Amygdala (tissue), 56 donors: ENCODE measurements at regions not wholly inside any gene's neighbourhood (a gene's known extent, or its start where the extent isn't known, plus 50 kb on each side); places are given as distances from the start of the nearest gene placed in this dataset.
A peak's percentile ranks its signal among the peaks of the same experiment; 100 is the strongest.

Source experiments
- DNase-seq, 56 donors: peaks; one replicate each; lab custom pipeline; 2025; lab: John Stamatoyannopoulos, UW

DNA sequence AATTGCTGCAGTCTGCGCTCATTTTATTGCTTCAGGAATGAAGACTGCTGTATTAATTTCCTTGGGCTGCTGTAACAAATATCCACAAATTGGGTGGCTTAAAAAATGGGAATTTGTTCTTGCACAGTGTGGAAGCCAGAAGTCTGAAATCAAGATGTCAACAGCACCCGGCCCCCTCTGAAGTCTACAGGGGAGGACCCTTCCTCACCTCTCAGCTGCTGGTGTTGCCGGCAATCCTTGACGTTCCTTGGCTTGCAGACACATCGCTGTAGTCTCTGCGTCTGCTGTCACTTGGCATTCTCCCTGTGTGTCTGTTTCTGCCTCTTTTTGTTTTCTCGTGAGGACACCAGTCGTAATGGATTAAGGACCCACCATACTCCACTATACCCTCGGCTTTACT lies 166.2 kb downstream of the PTPN20 start:
- no peak for DNase-seq

- no peak for DNase-seq
Observed at GRCh38 chr10:47077941-47078340, 166.7 kb downstream of the PTPN20 start.

DNA sequence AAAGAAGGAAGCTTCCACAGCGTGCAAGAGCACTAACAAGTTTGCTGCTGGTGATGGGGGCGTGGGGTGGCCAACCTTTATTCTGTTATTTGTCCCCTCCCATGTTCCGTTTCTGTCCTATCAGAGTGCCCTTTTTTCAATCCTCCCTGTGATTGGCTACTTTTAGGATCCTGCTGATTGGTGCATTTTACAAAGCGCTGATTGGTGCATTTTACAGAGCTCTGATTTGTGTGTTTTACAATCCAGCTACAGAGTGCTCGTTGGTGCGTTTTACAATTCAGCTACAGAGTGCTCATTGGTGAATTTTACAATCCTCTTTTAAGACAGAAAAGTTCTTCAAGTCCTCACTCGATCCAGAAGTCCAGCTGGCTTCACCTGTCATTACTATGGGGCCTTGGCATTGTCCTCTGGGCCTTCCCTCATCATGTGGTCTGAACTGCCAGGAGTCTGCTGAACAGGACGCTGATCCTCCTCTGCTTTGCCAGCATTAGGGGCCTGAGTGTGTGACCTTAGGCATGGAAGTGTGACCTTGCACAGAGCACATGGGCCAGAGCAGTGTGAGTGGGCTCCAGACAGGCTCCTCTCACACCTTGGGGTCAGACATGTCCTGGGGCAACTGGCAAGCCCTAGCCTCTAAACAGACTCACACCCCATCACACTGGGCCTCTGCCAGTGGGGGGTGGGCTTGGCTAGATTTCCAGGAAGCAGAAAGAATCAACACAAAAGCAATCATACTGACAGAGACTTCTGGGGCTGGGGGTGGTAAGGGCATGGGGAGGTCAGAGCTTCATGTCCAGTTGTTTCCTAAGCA lies 167.4 kb downstream of the PTPN20 start:
- no peak for DNase-seq

- DNase-seq, result no peak
Observed at GRCh38 chr10:47079204-47079580, 168.0 kb downstream of the PTPN20 start.

- DNase-seq, result no peak
Observed at GRCh38 chr10:47081264-47081663, 170.0 kb downstream of the PTPN20 start.

GRCh38 chr10:47082055-47082784 lies 171.0 kb downstream of the PTPN20 start:
- DNase-seq, result no peak

- no peak for DNase-seq
Observed at GRCh38 chr10:47087667-47088066, 176.4 kb downstream of the PTPN20 start.

DNA sequence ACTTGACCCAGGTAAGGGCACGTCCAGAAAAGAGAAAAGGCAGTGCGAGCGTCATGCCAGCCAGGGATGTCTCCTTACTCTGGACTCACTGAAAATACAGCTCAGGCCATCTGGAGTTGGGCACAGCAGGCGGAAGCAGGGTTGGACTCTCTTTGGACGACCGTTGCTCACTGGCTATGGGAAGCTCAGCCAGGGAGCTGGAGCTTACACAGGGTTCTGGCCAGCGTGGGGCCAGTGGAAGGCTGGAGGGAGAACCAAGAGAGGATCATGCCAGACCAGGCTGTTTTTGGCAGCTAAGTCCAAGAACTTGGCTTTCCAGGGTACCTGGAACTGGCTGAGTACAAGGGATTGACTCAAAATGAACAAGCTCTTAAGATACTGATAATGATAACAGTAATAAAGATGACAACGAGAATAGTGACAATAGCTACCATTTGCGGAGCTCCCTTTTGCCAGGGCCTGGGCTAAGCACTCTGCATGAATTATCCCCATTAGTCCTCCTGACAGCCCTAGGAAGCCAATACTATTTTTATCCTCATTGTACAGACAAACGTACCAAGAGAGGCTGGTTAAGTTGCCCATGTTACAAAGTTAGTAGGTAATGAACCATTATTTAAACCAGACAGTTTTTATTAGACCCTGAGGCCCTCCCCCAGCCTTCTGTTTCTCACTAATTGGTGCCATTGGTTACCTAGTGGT lies 177.6 kb downstream of the PTPN20 start:
- peak in 2 of 56 donors; percentile 11 to 13 for DNase-seq

DNA sequence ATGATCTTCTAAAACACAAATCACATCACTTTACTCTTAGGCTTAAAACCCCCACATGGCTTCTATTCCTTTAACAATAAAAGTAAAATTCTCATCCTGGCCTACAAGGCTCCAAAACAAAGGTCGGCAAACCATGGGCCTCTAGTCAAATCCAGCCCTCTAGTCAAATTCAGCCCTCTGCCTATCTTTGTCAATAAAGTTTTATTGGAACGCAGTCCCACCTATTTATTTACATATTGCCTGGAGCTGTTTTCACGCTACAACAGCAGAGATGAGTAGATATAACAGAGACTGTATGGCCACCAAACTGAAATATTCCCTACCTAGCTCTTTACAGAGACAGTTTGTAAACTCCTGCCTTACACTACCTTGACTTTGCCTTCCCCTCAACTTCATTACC lies 178.8 kb downstream of the PTPN20 start:
- no peak for DNase-seq

DNA sequence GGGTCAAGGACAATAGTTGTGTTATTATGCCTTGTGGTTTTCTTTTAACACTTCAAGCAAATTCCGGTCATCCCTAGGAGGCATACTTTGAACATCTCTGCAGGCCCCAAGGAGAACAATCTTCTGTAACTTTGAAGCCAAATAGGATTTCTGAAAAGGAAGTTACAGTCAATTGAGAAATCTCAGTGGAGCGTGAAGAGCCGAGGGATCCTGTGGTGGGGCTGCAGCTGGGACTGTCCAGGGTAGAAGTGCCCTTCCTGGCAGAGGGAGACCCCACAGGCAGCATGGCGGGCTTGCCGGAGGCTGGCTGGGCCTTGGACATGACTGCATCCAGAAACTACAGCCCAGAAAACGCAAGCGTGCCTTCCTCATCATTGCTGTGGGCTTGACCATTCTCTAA lies 179.7 kb downstream of the PTPN20 start:
- DNase-seq, result no peak

DNA sequence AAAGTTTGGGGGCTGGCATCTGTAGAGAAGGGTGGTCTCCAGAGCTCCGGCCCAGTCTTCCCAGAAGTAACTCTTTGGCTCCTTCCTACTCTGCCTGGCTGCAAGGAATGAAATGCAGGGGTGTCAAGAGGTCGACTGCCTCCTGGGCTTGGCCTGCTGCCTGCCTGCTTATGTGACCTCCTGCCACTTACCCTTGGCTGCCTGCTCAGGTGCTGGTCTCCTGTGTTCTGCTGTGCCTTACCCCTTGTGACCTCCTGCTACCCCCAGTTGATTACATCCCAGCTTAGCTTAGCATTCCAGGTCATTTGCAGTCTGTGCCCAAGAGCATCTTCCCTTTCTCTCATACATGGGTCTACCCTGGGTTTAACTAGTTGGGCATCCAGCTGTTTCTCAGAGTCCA lies 180.2 kb downstream of the PTPN20 start:
- no peak for DNase-seq

DNA sequence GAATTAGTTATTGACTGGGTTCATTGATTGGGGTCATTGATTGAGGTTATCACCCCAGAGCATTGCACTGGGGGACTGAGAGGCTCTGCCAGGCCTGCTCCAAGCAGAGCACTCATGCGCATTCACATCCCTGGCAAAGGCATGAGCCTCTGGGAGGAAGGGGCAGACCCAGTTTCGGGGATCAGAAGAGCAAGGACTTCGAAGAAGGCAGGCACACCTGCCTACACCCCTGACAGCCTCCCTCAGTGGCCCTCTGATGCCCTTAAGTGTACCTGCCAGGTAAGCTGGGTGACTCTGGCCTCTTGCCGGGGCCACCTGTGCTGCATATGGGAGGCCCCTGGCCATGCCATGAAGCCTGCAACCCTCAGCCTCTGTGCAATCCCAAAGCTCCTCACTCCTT lies 181.1 kb downstream of the PTPN20 start:
- no peak for DNase-seq

GRCh38 chr10:47092831-47093230 lies 181.6 kb downstream of the PTPN20 start:
- peak in 39 of 56 donors; percentile 4 to 76 (median 24) for DNase-seq

DNA sequence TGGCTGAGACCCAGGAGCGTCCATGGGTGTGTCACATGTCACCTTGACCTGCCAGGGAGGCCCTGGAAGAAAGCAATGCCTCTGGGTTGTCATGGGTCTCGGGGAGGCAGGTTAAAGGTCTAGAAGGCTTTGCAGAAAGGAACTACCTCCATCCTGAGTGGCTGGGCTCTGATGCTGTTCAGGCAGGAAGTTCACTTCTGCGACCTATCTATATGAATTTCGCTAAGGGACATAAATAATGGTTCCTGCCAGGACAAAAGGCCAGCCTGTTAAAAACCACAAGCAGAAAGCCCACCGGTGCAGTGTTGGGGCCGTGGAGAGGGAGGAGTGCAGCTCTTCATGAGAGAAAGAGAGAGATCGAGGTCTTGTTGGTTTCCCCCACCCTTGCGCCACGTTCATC lies 182.9 kb downstream of the PTPN20 start:
- DNase-seq, result no peak

DNA sequence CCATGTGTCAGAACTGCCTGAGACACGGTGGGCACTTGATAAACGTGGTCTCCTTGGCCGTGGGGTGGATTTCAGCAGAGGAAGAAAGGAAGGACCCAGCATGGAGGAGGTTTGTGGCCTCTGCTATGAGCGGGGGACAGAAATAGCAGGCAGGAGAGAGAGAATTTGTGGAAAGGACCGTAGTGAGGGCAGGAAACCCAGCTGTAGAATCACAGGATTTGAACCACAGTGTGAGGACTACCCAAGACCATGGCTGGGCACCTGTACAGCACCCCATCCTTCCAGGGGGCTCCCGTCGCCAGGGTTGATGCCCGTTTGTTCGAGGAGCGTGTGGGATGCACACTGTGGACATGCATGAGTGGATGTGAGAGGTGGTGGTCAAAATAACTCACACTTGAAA lies 183.4 kb downstream of the PTPN20 start:
- DNase-seq, result no peak

- DNase-seq, result no peak
Observed at GRCh38 chr10:47095211-47095610, 184.0 kb downstream of the PTPN20 start.

GRCh38 chr10:47095848-47096612 lies 184.8 kb downstream of the PTPN20 start:
- DNase-seq, result no peak

DNA sequence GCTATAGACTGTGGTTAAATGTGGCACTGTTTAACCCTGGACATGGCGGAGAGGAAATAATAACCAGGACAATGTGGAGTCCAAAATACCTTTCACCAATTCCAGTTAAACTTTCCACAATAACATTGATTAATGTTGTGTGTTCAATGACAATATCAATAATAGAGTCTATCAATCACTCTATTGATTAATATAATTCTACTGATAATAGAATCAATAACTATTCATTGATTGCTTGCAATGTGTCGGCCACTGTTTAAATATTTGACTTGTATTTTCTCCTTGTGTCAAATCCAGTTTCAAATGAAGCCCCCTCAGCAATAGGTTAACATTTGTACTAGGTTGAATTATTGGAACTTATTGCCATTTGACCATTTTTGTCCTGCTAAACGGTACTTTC lies 187.0 kb downstream of the PTPN20 start:
- DNase-seq, result no peak

GRCh38 chr10:47098964-47099363 lies 187.7 kb downstream of the PTPN20 start:
- DNase-seq, result no peak

DNA sequence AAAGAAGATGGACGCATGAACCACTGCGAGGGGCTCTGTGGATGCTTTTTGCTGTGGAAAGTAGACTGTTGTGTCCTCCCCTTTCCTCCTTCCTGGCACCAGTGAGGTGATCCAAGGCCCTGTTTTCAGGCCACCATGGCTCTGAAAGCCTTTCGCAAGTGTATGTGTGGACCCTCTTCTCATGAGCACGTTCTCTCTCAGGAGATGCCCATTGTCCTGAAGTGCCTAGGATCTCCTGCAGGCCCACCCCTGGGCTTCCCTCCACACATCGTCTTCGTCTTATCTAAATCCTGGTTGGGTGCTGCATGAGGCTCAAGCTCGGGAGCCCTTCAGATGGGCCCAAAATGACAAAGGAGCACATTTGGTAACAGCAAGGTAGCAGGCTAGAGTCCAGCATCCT lies 188.2 kb downstream of the PTPN20 start:
- no peak for DNase-seq

DNA sequence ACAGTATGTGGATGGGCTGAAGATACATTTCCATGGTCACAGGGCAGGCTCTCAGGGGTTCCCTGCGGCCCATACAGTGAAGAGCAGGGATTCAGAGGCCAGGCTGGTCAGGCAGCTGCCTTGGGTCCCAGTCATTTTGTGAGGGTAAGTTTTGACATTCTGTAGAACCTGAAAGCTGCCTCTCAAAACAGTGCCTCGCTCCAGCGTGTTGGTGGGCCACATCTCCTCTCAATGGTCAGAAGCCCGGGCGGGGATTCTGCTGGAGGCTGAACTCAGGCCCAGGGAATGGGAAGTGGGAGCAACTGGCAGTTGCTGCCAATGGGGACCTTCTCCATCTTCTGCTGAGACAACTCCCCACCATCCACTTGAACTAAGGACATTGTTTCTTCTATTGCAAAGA lies 190.0 kb downstream of the PTPN20 start:
- no peak for DNase-seq
